ENCODE measurements at regions not wholly inside any gene's neighbourhood (a gene's known extent, or its start where the extent isn't known, plus 50 kb on each side); places are given as distances from the start of the nearest gene placed in this dataset.

- TF ChIP-seq, protein P1, sequence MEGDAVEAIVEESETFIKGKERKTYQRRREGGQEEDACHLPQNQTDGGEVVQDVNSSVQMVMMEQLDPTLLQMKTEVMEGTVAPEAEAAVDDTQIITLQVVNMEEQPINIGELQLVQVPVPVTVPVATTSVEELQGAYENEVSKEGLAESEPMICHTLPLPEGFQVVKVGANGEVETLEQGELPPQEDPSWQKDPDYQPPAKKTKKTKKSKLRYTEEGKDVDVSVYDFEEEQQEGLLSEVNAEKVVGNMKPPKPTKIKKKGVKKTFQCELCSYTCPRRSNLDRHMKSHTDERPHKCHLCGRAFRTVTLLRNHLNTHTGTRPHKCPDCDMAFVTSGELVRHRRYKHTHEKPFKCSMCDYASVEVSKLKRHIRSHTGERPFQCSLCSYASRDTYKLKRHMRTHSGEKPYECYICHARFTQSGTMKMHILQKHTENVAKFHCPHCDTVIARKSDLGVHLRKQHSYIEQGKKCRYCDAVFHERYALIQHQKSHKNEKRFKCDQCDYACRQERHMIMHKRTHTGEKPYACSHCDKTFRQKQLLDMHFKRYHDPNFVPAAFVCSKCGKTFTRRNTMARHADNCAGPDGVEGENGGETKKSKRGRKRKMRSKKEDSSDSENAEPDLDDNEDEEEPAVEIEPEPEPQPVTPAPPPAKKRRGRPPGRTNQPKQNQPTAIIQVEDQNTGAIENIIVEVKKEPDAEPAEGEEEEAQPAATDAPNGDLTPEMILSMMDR (IDR thresholded peaks at IDR 0.05; ENCODE audit: low read depth, low read length, poor library complexity, severe bottlenecking), result peak; percentile 59
- TF ChIP-seq EZH2phosphoT487 (IDR thresholded peaks at IDR 0.05; ENCODE audit: borderline replicate concordance, low read length), result no peak
These were observed 227.7 kb upstream of the SAMSN1 start for GRCh38 chr21:14773777-14774345.
